Hepatocyte (in vitro differentiated cells): ENCODE measurements at regions not wholly inside any gene's neighbourhood (a gene's known extent, or its start where the extent isn't known, plus 50 kb on each side); places are given as distances from the start of the nearest gene placed in this dataset.

ENCODE experiments used
- DNase-seq: peaks from one replicate; pipeline ENCODE4 v3.0.0-alpha.2; 2016; ENCODE audit warnings: low spot score
- H2AFZ ChIP-seq: fragments of 200-600 bp; sonication (generic); 2 replicates; pipeline ENCODE4 v1.6.0; 2016; ENCODE audit warnings: antibody characterized with exemption, mild to moderate bottlenecking
- H3K27ac ChIP-seq: fragments of 200-600 bp; sonication (generic); 2 replicates; pipeline ENCODE4 v1.5.1; 2016; ENCODE audit warnings: mild to moderate bottlenecking
- H3K27me3 ChIP-seq: fragments of 200-600 bp; sonication (generic); 2 replicates; pipeline ENCODE4 v1.6.1; 2016
- H3K36me3 ChIP-seq: fragments of 200-600 bp; sonication (generic); replicated peaks from 2 replicates; pipeline ENCODE4 v1.5.1; 2016; ENCODE audit warnings: low read depth; ENCODE audit not compliant: insufficient read depth
- H3K4me1 ChIP-seq: fragments of 200-600 bp; sonication (generic); 2 replicates; pipeline ENCODE4 v1.5.1; 2016; ENCODE audit warnings: mild to moderate bottlenecking, moderate library complexity; ENCODE audit not compliant: insufficient read depth
- H3K4me2 ChIP-seq: fragments of 200-600 bp; sonication (generic); 2 replicates; pipeline ENCODE4 v1.6.0; 2016
- H3K4me3 ChIP-seq: fragments of 200-600 bp; sonication (generic); 2 replicates; pipeline ENCODE4 v1.5.1; 2016; ENCODE audit warnings: mild to moderate bottlenecking
- H3K79me2 ChIP-seq: fragments of 200-600 bp; sonication (generic); 2 replicates; pipeline ENCODE4 v1.6.0; 2017; ENCODE audit warnings: mild to moderate bottlenecking
- H3K9me2 ChIP-seq: fragments of 200-600 bp; sonication (generic); replicated peaks from 2 replicates; pipeline ENCODE4 v1.6.0; 2017; ENCODE audit warnings: mild to moderate bottlenecking; ENCODE audit not compliant: insufficient read depth
- H3K9me3 ChIP-seq: fragments of 200-600 bp; sonication (generic); 2 replicates; pipeline ENCODE4 v1.5.1; 2016; ENCODE audit warnings: low read depth, mild to moderate bottlenecking
- H4K20me1 ChIP-seq: fragments of 200-600 bp; sonication (generic); 2 replicates; pipeline ENCODE4 v1.6.0; 2016; ENCODE audit warnings: mild to moderate bottlenecking; ENCODE audit not compliant: insufficient read depth, poor library complexity, severe bottlenecking
- CTCF ChIP-seq: fragments of 200-600 bp; sonication (generic); IDR thresholded peaks from 2 replicates; pipeline ENCODE4 v1.5.1; 2016; ENCODE audit warnings: antibody characterized with exemption, mild to moderate bottlenecking; ENCODE audit not compliant: poor library complexity
- EZH2 ChIP-seq: fragments of 200-600 bp; sonication (generic); IDR thresholded peaks from 2 replicates; pipeline ENCODE4 v1.6.1; 2016; ENCODE audit warnings: antibody characterized with exemption, mild to moderate bottlenecking, borderline replicate concordance
- EZH2phosphoT487 ChIP-seq: fragments of 200-600 bp; sonication (generic); IDR thresholded peaks from one replicate; pipeline ENCODE4 v1.6.1; 2018; ENCODE audit warnings: antibody characterized with exemption, mild to moderate bottlenecking, low read depth, moderate library complexity; ENCODE audit not compliant: unreplicated experiment, severe bottlenecking
- WGBS: methylation state at CpG from one replicate; pipeline ENCODE4 v1.1.6; 2016; ENCODE audit warnings: low lambda C conversion rate; ENCODE audit errors: missing lambda C conversion rate; 5-methylcytosine and 5-hydroxymethylcytosine counted together

GRCh38 chr5:125152461-125153189 is 406.2 kb upstream of the ZNF608 start:
- Histone ChIP-seq H3K4me2 (no peak overlapping the region), H2AFZ (no peak overlapping the region), H3K9me2 (no peaks in the 10 kb centered on the region), H3K4me1 (peaks cover 13% of the 10 kb centered on the region), H3K27ac (no peak overlapping the region), H3K9me3 (no peaks in the 10 kb centered on the region), H3K36me3 (no peaks in the 10 kb centered on the region), H3K4me3 (no peak overlapping the region), H3K27me3 (no peaks in the 10 kb centered on the region), H4K20me1 (no peaks in the 10 kb centered on the region), H3K79me2 (no peaks in the 10 kb centered on the region)
- WGBS: 94% methylated on average over 13 of the region's 13 CpGs
- no peak for TF ChIP-seq CTCF
- no peak for TF ChIP-seq EZH2phosphoT487
- TF ChIP-seq EZH2: no peak
- DNase-seq: no peak

GRCh38 chr5:125153231-125153630 is 406.8 kb upstream of the ZNF608 start:
- Histone ChIP-seq H3K4me1 (peaks cover 13% of the 10 kb centered on the region), H3K36me3 (no peaks in the 10 kb centered on the region), H3K27ac (no peak overlapping the region), H4K20me1 (no peaks in the 10 kb centered on the region), H3K9me3 (no peaks in the 10 kb centered on the region), H3K9me2 (no peaks in the 10 kb centered on the region), H3K27me3 (no peaks in the 10 kb centered on the region), H3K4me3 (no peak overlapping the region), H3K79me2 (no peaks in the 10 kb centered on the region), H3K4me2 (no peak overlapping the region), H2AFZ (no peak overlapping the region)
- no peak for DNase-seq
- TF ChIP-seq EZH2: no peak
- no peak for TF ChIP-seq EZH2phosphoT487
- TF ChIP-seq CTCF: no peak
- 56% methylated on average over 6 of the region's 6 CpGs for WGBS

GRCh38 chr5:125154301-125155110 is 408.1 kb upstream of the ZNF608 start:
- H3K27me3 ChIP-seq: no peaks in the 10 kb centered on the region
- H2AFZ ChIP-seq: no peak overlapping the region
- no peaks in the 10 kb centered on the region for H3K79me2 ChIP-seq
- no peak overlapping the region for H3K4me2 ChIP-seq
- no peaks in the 10 kb centered on the region for H3K9me2 ChIP-seq
- no peaks in the 10 kb centered on the region for H3K9me3 ChIP-seq
- no peaks in the 10 kb centered on the region for H3K36me3 ChIP-seq
- TF ChIP-seq CTCF (no peak), EZH2phosphoT487 (no peak), EZH2 (no peak)
- H3K27ac ChIP-seq: no peak overlapping the region
- peaks cover 9% of the 10 kb centered on the region for H3K4me1 ChIP-seq
- no peak overlapping the region for H3K4me3 ChIP-seq
- no peak for DNase-seq
- 0% methylated on average over 1 of the region's 1 CpG for WGBS
- H4K20me1 ChIP-seq: no peaks in the 10 kb centered on the region
